HEK293T (cell line): ENCODE measurements at regions not wholly inside any gene's neighbourhood (a gene's known extent, or its start where the extent isn't known, plus 50 kb on each side); places are given as distances from the start of the nearest gene placed in this dataset.

Experiments used
- CTCF ChIA-PET: fragments of 350-600 bp; formaldehyde crosslinking; extraction: SDS; loops from one replicate; lab custom pipeline; 2021; ENCODE audit warnings: antibody characterized with exemption, inconsistent platforms; lab: Yijun Ruan, JAX
- POLR2A ChIA-PET: fragments of 350-600 bp; formaldehyde crosslinking; extraction: SDS; loops from one replicate; lab custom pipeline; 2020; ENCODE audit warnings: antibody characterized with exemption, inconsistent platforms; lab: Yijun Ruan, JAX
- DNase-seq: peaks from one replicate; pipeline ENCODE4 v3.0.0; 2012; ENCODE audit warnings: mixed read lengths; ENCODE audit errors: extremely low spot score
- ARNT ChIP-seq: fragments of 450-650 bp; IDR thresholded peaks from 2 replicates; pipeline ENCODE4 v1.6.1; 2017; ENCODE audit warnings: mild to moderate bottlenecking
- BHLHE40 ChIP-seq: fragments of 450-650 bp; IDR thresholded peaks from 2 replicates; pipeline ENCODE4 v1.6.1; 2016; ENCODE audit warnings: mild to moderate bottlenecking, moderate library complexity, borderline replicate concordance
- CTBP1 ChIP-seq: fragments of 450-650 bp; IDR thresholded peaks from 2 replicates; pipeline ENCODE4 v1.6.1; 2016; ENCODE audit warnings: borderline replicate concordance
- ELF4 ChIP-seq: fragments of 450-650 bp; IDR thresholded peaks from 2 replicates; pipeline ENCODE4 v1.6.1; 2017; ENCODE audit warnings: antibody characterized with exemption
- FOXA1 ChIP-seq: fragments of 450-650 bp; IDR thresholded peaks from 2 replicates; pipeline ENCODE4 v1.6.1; 2016; ENCODE audit warnings: mild to moderate bottlenecking
- FOXK2 ChIP-seq: fragments of 450-650 bp; IDR thresholded peaks from 2 replicates; pipeline ENCODE4 v1.6.1; 2016; ENCODE audit warnings: mild to moderate bottlenecking
- FOXM1 ChIP-seq: fragments of 450-650 bp; IDR thresholded peaks from 2 replicates; pipeline ENCODE4 v1.6.1; 2017; ENCODE audit warnings: mild to moderate bottlenecking, borderline replicate concordance
- HDGF ChIP-seq: fragments of 450-650 bp; IDR thresholded peaks from 2 replicates; pipeline ENCODE4 v1.6.1; 2017; ENCODE audit warnings: antibody characterized with exemption, borderline replicate concordance
- L3MBTL2 ChIP-seq: fragments of 450-650 bp; conservative IDR thresholded peaks from 2 replicates; pipeline ENCODE4 v1.6.1; 2016; ENCODE audit warnings: mild to moderate bottlenecking
- LEF1 ChIP-seq: fragments of 450-650 bp; IDR thresholded peaks from 2 replicates; pipeline ENCODE4 v1.6.1; 2017; ENCODE audit warnings: mild to moderate bottlenecking, borderline replicate concordance
- NFRKB ChIP-seq: fragments of 450-650 bp; IDR thresholded peaks from 2 replicates; pipeline ENCODE4 v1.6.1; 2016; ENCODE audit warnings: mild to moderate bottlenecking, moderate library complexity
- SUZ12 ChIP-seq: fragments of 450-650 bp; IDR thresholded peaks from 2 replicates; pipeline ENCODE4 v1.6.1; 2016; ENCODE audit warnings: mild to moderate bottlenecking
- TARDBP ChIP-seq: fragments of 450-650 bp; IDR thresholded peaks from 2 replicates; pipeline ENCODE4 v1.6.1; 2016
- ZNF384 ChIP-seq: fragments of 450-650 bp; IDR thresholded peaks from 2 replicates; pipeline ENCODE4 v1.6.1; 2016
- TF ChIP-seq, protein P1 (sequence below): fragments of 450-650 bp; IDR thresholded peaks from 2 replicates; pipeline ENCODE4 v1.6.1; 2016

DNA sequence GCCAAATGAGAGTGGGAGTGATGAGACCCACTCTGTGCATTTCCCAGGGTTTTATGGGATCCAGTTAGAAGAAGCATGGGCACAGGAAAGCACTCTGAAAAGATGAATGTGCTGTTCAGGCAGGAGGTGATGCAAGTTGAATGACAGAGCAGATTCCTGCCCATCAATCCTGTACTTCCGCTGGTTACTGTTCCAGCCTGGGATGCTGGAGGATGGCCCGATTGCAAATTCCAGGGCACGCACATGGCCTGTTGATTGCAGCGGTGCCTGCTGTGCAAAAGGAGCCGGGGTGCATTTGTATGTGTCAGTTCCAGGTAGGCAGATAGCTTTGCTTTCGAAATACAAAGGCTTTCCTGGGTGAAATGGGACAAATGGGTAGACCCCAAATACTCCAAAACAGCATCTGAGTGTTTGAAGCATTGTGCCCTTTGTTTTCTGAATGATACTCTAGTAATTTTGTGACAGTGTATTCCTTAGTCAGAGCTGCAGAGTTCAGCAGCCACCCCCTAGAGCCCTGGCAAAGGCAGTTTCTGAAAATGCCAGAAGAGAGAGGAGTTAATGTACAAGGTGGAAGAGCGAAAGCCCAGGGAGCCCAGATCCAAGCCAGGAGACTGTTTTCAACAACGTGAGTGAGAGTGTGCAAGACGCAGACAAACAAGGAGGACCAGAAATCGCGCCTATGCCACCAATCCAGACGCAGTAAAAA, 454.2 kb upstream of the CLINT1 start:
- ChIA-PET CTCF (no interaction called here), POLR2A (no interaction called here)
- TF ChIP-seq HDGF (no peak), FOXM1 (no peak), NFRKB (no peak), L3MBTL2 (no peak), FOXK2 (no peak), ELF4 (no peak), BHLHE40 (no peak), ARNT (no peak), ZNF384 (no peak), FOXA1 (no peak)
- TF ChIP-seq, protein P1, sequence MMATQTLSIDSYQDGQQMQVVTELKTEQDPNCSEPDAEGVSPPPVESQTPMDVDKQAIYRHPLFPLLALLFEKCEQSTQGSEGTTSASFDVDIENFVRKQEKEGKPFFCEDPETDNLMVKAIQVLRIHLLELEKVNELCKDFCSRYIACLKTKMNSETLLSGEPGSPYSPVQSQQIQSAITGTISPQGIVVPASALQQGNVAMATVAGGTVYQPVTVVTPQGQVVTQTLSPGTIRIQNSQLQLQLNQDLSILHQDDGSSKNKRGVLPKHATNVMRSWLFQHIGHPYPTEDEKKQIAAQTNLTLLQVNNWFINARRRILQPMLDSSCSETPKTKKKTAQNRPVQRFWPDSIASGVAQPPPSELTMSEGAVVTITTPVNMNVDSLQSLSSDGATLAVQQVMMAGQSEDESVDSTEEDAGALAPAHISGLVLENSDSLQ: no peak
- no peak for DNase-seq

DNA sequence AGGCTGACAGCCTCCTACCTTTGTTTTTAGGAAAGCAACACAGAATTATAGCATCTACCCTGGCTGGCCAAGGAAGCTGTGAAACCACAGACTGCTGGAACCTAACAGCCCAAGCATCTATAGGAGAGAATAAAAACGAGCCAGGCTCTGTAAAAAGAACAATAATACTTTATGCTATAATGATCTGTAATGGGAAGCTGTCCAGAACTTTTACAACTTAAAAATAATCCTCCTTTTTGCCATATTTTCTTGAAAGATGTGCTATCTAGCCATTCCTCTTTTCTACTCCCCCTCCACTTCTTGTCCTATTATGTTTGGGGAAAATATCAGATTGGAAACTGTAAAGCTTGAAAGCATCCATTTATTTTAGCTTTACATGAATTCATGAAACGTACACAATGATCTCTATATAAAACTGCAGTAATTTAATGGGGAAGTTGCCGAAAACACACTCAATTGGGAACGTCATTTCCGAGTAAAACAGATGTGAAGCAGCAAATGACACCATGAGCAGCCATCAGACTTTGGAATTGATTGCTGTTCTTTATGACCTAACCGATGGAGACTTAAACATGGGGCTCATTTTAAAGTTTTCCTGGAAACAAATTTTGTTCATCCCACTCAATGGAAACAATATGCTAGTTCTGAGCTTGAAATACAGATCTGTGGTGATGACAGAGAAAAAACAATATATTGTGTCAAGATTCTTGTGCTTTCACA, 450.3 kb upstream of the CLINT1 start:
- ChIA-PET POLR2A (interaction anchor here (1.2 kb wide), 1 partner anchor 23 kb away, joined by 3 read pairs; no protein-coding TSS in a partner anchor), CTCF (no interaction called here)
- TF ChIP-seq, protein P1: no peak
- TF ChIP-seq BHLHE40: no peak
- TF ChIP-seq FOXK2: no peak
- TF ChIP-seq HDGF: no peak
- TF ChIP-seq ELF4: no peak
- TF ChIP-seq ZNF384: no peak
- TF ChIP-seq LEF1: no peak
- DNase-seq: no peak

DNA sequence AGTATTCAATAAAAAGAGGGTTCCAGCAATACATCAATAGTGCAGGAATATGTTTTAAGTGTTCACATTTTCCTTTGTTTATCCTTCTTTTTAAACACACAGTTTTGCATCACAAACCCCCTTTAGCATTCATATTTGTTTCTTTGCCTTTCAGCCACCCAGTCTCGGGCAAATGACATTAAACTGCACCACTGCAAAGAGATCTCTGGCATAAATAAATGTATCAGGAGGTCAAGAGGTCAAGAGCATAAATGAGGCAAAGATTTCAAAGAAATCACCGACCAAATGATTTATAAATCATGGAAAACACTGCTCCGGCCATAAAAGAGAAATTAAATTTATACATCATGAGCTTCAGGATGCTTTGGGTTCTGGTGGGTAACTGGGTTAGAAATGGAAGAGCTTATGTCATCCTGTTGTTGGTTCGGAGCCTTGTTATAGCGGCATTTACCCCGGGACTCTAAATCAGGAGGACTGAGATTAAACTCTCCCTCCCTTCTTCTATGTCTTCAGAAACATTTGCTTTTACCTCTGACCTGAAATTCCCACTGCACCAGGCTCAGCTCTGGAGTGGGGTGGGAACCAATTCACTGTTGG, 449.6 kb upstream of the CLINT1 start:
- TF ChIP-seq FOXM1: no peak
- no peak for TF ChIP-seq BHLHE40
- no peak for TF ChIP-seq NFRKB
- TF ChIP-seq TARDBP: no peak
- TF ChIP-seq ZNF384: no peak
- TF ChIP-seq ARNT: no peak
- TF ChIP-seq L3MBTL2: no peak
- TF ChIP-seq ELF4: no peak
- TF ChIP-seq FOXA1: no peak
- no peak for TF ChIP-seq CTBP1
- TF ChIP-seq, protein P1: no peak
- TF ChIP-seq HDGF: no peak
- TF ChIP-seq SUZ12: no peak
- TF ChIP-seq LEF1: no peak
- TF ChIP-seq FOXK2: no peak
- ChIA-PET POLR2A (interaction anchor here (1.2 kb wide), 1 partner anchor 23 kb away, joined by 3 read pairs; no protein-coding TSS in a partner anchor), CTCF (no interaction called here)
- DNase-seq: no peak

DNA sequence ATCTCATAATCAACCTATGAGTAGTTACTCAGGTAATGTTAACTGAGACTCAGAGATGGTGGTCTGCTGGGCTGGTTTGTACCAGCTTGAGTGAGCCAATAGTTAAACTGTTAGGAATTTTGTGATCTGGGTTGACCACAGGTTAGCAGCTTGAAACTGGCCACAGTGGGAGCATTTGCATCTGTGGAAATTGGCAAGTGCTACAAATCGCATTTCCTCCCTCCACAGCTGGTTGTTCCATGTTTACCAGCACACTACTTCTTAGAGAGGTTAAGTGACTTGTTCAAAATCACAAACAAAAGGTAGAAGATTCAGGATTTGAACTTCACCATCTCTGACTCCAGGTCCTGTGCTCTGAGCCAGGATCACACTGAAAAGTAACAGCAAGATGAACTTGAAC, 446.9 kb upstream of the CLINT1 start:
- POLR2A ChIA-PET: no interaction called here
- TF ChIP-seq SUZ12 (no peak), ZNF384 (no peak), BHLHE40 (no peak), ELF4 (no peak), TARDBP (no peak), NFRKB (no peak), L3MBTL2 (no peak), ARNT (no peak), FOXK2 (no peak)
- TF ChIP-seq, protein P1: no peak

DNA sequence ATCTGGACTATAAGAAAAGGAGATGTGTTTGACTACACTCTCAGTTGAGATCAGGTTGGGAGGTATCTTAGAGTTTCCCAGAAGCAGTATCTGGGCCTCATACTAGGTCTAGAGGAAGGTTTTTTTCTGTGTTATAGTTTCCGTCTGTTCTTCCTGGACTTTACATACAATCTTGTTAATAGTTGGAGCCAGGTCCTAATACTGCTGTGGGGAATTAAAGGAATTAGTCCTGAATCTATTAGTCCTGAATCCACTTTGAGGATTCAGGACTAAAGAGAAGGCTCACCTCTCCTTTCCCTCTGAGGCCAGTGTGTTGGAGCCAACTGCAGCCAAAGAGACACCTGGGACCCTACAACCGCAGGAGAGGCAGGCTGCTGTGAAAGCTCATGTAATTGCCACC, 445.7 kb upstream of the CLINT1 start:
- no peak for DNase-seq
- CTCF ChIA-PET: no interaction called here
- TF ChIP-seq HDGF: no peak
- no peak for TF ChIP-seq FOXA1
- POLR2A ChIA-PET: no interaction called here

More for the DNA sequence above, 446.9 kb upstream of the CLINT1 start:
- CTCF ChIA-PET: no interaction called here
- DNase-seq: no peak
